ENCODE measurements at regions not wholly inside any gene's neighbourhood (a gene's known extent, or its start where the extent isn't known, plus 50 kb on each side); places are given as distances from the start of the nearest gene placed in this dataset.
"Not testable (repeated sequence)": the region's sequence is repeated elsewhere in the genome, so short reads cannot be mapped to it uniquely, and the experiment has no call there.

GRCh38 chr1:120282744-120283464 lies 106.6 kb upstream of the SEC22B start:
- TF ChIP-seq EZH2 (IDR thresholded peaks at IDR 0.05; ENCODE audit: borderline replicate concordance, low read length); CTCF (conservative IDR thresholded peaks at IDR 0.05 in 1 of 2, IDR thresholded peaks at IDR 0.05 in 1 of 2; ENCODE audit: extremely low read depth in 1 of 2, insufficient read depth in 1 of 2, low read depth in 1 of 2, low read length in 2 of 2): not testable (repeated sequence)

All from mammary epithelial cell (primary cell).